GM12878 (cell line): ENCODE measurements at regions not wholly inside any gene's neighbourhood (a gene's known extent, or its start where the extent isn't known, plus 50 kb on each side); places are given as distances from the start of the nearest gene placed in this dataset.

Experiments
- CUX1 ChIP-seq: IDR thresholded peaks from 2 replicates; pipeline ENCODE4 v1.6.1; 2012; ENCODE audit warnings: improper control_type of control experiment, low read depth, low read length; ENCODE audit not compliant: insufficient replicate concordance
- NR2C2 ChIP-seq: IDR thresholded peaks from 2 replicates; pipeline ENCODE4 v1.6.1; 2011; ENCODE audit warnings: borderline replicate concordance, low read depth; ENCODE audit not compliant: control insufficient read depth, insufficient read length
- ZNF687 ChIP-seq: fragments of 450-650 bp; IDR thresholded peaks from 2 replicates; pipeline ENCODE4 v1.6.1; 2017; ENCODE audit warnings: mild to moderate bottlenecking, moderate library complexity

GRCh38 chr1:143694085-143694484 lies 277.7 kb downstream of the FAM72C start (continued):
- TF ChIP-seq ZNF687: no peak
- no peak for TF ChIP-seq CUX1
- no peak for TF ChIP-seq NR2C2
